HG03457 (cell line): ENCODE measurements at regions not wholly inside any gene's neighbourhood (a gene's known extent, or its start where the extent isn't known, plus 50 kb on each side); places are given as distances from the start of the nearest gene placed in this dataset.
"Not testable (repeated sequence)": the region's sequence is repeated elsewhere in the genome, so short reads cannot be mapped to it uniquely, and the experiment has no call there.

Experiments used
- ATAC-seq: cut with Tn5 transposase; IDR thresholded peaks from one replicate; pipeline ENCODE4 v1.9.1; 2021; ENCODE audit warnings: moderate number of reproducible peaks; ENCODE audit not compliant: unreplicated experiment

DNA sequence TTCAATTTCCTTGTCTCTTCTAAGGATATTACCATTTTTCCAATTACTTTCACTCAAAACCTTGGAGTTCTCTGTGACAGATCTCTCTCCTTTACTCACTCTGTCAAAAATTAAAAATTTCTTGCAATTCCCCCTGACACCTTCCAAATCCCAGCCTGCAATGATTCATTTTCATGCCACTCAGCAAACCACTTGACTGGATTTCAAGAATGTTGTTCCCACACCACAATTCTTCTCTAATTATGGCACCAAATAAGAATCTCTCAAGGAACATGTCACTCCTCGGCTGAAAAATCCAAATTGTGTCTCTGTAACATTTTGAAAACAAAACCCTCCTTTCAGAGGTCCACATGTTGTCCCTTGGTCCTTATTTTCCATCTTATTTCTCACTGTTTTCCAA lies 438.9 kb upstream of the ZP4 start:
- ATAC-seq = no peak

DNA sequence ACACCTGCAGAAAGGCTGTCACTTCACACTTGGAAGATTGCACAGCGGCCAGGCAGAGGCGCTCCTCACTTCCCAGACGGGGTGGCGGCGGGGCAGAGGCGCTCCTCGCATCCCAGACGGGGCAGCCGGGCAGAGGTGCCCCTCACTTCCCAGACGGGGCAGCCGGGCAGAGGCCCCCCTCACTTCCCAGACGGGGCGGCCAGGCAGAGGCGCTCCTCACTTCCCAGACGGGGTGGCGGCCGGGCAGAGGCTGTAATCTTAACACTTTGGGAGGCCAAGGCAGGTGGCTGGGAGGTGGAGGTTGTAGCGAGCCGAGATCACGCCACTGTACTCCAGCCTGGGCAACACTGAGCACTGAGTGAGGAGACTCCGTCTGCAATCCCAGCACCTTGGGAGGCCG lies 436.3 kb upstream of the ZP4 start:
- not testable (repeated sequence) for ATAC-seq

DNA sequence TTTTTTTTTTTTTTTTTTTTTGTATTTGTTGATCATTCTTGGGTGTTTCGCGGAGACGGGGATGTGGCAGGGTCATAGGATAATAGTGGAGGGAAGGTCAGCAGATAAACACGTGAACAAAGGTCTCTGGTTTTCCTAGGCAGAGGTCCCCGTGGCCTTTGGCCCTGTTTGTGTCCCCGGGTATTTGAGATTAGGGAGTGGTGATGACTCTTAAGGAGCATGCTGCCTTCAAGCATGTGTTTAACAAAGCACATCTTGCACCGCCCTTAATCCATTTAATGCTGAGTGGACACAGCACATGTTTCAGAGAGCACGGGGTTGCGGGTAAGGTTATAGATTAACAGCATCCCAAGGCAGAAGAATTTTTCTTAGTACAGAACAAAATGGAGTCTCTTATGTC lies 435.8 kb upstream of the ZP4 start:
- ATAC-seq = not testable (repeated sequence)

GRCh38 chr1:238324211-238324864 lies 433.6 kb upstream of the ZP4 start:
- ATAC-seq = no peak

DNA sequence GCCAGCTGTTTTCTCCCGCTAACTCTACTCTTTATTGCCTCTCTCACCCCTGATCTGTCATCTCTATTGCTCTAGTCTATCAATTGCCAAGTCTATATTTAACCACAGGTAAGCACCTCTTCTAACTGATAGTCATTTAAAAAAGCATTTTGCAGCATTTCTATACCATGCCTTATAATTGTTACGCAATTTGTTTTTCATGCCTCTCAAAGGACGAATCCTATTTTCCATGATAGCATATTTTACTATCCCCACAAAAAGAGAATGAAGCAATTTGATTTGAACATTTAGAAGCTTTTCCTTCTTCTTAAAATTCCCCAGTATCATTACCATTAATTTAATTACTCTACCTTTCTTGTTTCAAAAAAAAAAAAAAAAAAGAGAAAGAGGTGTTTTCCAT lies 432.8 kb upstream of the ZP4 start:
- ATAC-seq = no peak

DNA sequence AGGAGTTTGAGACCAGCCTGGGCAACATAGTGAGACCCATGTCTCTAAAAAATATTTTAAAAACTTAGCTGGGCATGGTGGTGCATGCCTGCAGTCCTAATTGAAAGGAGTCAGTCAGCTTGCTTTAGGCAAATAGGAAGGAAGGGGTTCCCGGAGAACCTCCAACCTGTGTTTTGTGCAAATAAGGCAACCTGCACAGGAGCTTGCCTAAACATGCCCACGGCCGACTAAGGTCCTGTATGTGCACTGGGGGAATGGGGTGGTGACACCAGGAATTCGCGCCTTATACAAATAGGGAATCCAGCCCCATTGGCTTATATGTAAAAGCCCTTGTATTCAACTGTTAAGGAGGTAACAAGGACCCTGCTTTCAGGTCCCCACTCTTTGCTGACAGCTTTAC lies 429.2 kb upstream of the ZP4 start:
- no peak for ATAC-seq

GRCh38 chr1:238318294-238319110 lies 427.8 kb upstream of the ZP4 start:
- no peak for ATAC-seq

DNA sequence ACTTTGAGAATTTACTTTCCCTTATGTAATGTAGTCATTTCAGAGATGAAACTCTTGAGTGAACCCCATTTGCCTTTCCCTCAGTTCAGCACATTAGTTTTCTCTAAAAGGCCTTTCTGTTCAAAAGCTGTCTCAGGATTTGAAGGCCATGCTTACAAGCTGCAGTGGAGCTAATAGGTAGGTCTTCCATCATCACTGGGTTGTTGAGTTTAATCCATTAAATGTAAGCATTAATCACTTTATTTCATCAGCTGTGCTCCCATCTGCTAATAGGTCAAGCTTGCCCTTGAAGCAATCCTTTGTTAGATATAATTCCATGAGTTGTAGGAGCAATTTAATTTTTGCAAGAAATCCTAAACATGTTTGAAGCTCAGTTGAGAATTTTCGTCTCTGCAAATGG lies 422.2 kb upstream of the ZP4 start:
- ATAC-seq = no peak

GRCh38 chr1:238306411-238306810 lies 415.7 kb upstream of the ZP4 start:
- no peak for ATAC-seq

DNA sequence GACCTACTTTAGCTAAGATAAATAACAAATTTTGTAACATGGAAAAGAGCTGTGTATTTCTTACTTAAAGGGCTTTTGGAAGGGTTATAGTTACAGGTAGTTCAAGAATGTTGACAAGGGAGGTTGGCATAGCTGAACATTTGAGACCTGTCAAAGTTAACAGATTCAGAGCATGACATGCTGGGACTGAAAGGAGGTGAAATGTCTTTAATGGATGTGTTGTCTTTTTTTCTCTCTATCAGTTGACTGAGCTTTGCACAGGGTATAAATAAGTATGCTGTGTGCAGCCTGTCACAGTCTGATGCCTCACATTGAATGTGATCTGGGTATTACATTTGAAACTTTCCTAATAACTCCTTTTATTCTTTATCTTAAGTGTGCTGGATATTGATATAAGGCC lies 411.9 kb upstream of the ZP4 start:
- ATAC-seq = no peak

DNA sequence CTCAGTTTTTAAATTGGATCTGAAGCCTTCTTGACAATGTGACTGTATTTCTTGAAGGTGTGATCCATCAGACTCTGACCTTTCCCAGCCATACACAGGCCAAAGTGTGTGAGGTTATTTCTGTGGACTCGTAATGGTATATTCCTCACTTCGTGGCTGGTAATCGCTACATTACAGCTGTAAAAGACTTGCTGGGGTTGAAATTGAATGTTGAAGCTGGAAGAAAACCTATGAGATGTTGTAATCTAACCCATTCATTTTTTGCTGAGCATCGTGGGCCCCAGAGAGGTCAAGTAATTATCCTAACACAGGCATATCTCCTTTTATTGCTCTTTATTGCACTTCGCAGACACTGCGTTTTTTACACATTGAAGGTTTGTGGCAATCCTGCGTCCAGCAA lies 405.6 kb upstream of the ZP4 start:
- ATAC-seq = no peak

GRCh38 chr1:238293075-238293474 lies 402.4 kb upstream of the ZP4 start:
- no peak for ATAC-seq

DNA sequence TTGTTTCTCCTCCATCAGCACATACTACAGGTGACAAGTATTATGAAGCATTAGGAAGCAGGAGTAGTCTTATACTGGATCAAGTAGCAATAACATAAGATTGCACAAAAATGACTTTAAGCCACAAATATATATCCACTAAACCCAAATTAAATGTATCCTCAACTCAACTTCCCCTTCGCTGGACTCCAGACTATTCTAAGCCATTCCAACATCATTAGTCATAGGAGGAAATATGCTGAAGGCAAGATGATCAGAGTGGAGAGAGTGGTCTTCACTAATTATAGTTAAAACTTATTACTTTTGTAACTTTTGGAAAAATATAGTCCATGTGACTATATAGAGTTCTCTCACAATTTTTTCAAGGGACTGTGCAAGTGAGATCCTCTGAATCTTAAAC lies 390.7 kb upstream of the ZP4 start:
- ATAC-seq = no peak

DNA sequence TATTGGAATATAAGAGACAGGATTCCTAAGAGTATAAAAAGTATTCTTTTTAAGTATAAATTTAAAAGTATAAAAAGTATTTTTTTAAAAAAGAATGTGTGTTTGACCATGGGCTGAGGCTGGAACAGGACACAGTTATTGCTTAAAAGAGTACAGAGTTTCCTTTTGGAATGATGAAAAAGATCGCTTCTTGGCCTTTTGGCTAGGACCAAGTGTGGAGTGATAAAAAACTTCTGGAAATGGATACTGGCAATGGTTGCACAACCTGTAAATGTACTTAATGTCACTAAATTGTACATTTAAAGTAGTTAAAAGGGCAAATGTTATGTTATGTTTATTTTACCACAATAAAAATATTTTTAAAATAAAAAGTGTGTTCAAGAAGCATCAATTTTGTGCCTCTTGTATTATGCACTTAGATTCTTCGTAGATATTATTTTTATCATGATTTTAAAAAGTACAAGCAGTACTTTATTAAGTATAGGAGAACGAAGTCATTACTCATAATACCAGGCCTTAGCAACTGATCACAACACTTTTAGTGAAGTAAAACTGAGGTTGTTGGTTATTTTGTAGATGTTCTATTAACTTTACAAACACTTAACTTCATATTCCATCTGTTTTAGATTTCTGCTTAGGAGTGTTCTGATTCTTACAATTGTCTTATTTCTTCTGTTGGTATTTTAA lies 389.1 kb upstream of the ZP4 start:
- no peak for ATAC-seq

- no peak for ATAC-seq
Observed at GRCh38 chr1:238272145-238272544, 381.4 kb upstream of the ZP4 start.

DNA sequence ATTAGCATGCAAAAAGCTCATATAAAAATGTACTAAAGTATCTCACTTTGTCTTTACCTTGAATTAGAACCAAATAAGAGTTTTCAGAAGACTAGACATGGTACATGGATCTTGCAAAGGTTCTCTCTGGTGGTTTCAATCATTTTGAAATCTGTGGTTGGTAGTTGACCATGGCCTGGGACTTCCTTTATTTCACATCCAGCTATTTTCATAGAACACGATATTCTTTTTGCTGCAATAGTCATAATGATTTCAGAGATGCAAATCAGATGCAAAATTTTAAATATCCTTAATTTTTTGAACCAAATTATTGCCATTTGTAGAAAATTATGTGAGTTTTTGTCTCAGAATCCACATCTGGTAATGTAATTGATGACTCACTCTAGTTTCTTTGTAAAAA lies 375.1 kb upstream of the ZP4 start:
- ATAC-seq = no peak

GRCh38 chr1:238264951-238265350 lies 374.2 kb upstream of the ZP4 start:
- ATAC-seq = no peak

DNA sequence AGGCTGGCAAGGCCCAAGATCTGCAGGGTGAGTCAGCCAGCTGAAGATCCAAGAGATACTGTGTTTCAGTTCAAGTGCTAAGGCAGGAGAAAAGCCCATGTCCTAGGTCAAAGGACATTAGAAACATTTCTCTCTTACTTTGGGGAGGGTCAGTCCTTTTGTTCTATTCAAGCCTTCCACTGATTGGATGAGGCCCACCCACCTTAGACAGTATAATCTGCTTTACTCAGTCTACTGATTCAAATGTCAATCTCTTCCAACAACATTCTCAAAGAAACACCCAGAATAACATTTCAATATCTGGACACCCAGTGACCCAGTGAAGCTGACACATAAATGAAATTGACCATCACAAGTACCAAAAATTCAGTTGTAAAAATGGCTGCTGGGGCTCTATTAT lies 367.8 kb upstream of the ZP4 start:
- ATAC-seq = no peak

DNA sequence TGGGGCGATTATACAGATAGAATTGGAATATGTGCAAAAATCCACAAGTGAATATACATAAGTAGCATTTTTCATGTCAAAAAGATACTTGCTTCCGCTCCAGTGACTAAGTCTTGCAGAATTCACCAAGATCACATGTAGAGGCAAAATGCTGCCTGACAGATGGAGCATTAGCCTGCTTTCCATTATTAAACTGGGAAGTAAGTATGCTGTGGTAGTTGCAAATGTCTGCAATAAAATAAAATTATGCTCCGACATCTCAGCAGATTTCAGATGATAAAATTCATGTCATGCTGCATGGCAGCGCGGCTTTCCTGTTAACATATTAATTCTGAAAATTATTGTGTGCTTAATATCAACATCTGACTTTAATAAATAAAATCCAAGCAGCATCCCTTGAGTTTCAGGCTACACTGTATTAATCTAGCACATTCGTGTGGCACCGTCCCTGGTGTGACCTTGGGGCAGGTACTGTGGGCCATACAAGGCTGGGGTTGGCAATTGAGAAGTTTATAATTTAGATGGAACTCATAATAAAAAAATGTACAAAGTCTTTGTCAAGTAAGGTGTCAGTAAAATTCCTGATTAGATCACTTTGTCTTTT lies 366.4 kb upstream of the ZP4 start:
- no peak for ATAC-seq

DNA sequence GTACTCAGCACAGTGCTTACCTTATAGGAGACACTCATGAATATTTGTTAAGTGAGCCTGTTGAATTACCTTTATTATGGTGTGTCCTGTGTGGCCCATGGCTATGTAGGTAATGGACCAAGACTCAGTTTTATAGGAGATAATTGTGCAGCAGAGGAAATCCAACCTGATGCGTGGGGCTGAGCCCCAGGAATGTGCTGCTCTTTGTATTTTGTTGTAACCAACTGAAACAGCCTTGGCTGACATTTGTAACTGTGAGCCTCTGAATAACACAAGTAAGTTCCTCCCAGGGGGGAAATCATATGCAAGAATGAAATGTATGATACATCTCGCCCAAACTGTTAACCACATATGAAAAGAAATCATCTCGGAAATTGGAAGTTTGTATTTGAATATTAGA lies 364.2 kb upstream of the ZP4 start:
- no peak for ATAC-seq

- ATAC-seq = peak; percentile 63
Observed at GRCh38 chr1:238252033-238252802, 361.5 kb upstream of the ZP4 start.
